ENCODE measurements at regions not wholly inside any gene's neighbourhood (a gene's known extent, or its start where the extent isn't known, plus 50 kb on each side); places are given as distances from the start of the nearest gene placed in this dataset.

DNA sequence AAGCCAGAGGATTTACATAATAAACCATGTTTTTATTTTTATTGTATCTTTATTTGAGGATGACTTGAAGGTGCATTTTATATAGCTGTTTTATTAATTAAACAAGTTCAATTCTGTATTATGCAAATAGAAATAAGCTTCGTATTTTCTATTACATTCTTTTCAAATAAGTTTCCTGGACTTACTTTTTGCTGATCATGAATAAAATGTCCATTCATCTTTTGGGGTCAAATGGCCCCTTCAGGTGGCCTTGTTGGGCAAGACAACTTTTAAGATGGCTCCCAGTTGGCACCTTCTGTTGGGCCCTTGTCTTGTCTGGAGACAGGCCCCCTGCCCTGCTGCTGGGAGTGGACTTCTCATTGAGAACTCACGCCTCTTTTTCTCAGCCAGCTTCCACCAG is 654.6 kb upstream of the NOX3 start:
- DNase-seq, result no peak

DNA sequence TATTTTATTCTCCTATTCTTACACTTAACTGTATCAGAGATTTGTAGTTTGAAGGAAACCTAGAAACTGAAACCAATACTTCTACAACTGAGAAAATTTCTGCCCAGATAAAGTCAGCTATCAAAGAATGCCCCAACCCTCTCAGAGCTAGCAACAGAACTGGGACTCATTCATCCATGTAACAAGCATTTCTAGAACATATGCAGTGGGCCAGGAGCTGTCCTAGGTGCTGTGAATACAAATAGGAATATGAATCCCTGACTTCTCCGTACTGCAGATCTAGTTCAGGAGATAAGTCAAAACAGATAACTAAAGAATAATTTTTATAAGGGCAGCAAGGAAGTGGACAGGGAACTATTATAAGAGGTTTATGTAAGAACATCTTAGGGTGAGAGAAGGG is 654.1 kb upstream of the NOX3 start:
- DNase-seq, result no peak

DNA sequence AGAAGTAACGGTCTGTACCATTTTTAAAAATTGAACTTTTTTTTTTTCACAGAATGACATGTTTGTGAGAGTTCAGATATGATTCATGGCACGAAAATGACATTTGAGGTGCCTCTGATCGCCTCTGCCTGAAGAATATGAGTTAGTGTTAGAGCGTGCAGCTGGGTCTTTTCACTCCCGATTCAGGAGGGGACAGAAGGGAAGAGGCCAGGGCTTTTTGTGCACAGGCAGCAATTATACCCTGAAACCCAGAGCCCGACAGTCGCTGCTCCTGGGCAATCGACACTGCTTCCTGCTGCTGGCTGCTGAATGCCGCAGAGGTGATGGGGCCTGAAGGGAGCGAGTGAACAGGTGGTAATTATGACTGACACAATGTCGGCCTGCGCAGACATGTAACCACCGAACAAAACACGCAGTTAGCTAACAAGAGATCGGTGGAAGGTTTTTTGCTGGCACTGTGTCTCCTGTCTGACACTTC is 652.0 kb upstream of the NOX3 start:
- DNase-seq, result peak; percentile 81

DNA sequence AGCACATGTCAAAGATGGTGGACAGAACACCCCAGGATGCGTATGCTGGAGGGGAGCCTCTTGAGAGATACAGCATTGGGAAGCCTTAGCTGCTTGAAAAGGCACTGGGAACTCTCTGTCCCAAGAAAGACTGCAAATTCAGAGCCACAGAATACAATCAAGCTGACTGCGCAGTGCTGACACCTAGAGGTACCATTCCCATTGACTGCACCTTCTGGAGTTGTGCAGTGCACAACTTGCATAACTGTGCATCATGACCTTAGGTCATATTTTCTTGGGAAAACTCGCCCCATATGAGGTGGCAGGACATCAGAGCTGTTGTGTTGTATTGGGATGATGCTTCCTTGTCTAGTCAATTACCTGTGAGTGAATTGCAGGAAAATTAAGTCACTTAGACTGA is 646.5 kb upstream of the NOX3 start:
- no peak for DNase-seq

DNA sequence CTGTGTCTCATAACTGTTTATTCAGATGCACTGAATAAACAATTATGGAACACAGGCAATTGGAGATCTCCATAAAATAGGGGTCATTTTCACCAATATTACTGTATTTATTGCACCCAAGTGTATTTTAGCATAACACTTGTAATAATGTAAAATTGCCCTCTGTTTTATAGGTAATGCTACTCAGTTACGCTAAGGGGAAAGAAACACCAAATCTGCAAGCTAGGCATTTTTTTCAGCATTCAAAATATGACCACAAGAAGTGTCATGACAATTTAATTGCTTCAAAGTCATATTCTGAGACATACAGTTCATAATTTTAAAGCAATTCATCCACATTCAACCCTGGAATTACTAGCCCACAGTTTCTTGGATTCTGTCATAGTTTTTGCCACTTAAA is 643.2 kb upstream of the NOX3 start:
- no peak for DNase-seq

DNA sequence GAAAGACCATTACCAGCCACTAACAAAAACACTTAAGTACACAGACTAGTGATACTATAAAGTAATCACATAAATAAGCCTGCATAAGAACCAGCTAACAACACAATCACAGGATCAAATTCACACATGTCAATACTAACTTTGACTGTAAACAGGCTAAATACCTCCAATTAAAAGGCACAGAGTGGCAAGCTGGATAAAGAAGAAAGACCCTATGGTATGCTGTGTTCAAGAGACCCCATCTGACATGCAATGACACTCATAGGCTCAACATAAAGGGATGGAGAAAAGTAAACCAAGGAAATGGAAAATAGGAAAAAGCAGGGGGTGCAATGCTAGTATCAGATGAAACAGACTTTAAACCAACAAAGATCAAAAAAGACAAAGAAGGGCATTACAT is 631.8 kb upstream of the NOX3 start:
- no peak for DNase-seq

DNA sequence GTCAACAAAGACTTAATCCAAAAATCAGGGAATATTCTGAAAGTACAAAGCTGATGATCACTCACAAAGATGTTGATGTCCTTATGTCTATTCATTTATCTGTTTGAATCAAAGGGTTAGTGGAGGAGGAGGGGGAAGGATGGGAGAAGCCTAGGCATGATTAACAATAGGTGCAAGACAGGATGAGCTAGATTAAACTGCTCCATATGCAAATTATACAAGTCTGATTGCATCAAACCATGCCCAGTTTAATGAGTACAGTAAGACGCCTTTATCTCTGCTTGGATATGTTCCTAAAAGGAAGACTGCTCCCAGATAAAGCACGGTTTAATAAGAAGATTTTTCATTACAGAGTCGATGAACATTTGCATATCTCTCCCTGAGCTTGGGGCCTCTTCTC is 626.4 kb upstream of the NOX3 start:
- no peak for DNase-seq

DNA sequence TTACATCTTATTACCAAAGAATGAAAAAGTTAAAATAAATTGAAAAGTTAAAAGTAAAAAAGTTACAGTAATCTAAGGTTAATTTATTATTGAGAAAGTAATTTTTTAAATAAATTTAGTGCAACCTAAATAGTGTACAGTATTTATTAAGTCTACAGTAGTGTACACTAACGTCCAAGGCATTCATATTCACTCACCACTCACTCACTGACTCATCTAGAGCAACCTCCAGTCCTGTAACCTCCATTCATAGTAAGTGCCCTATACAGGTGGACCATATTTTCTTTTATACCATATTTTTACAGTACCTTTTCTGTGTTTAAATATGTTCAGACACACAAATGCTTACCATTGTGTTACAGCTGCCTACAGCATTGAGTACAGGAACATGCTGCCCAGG is 624.7 kb upstream of the NOX3 start:
- DNase-seq, result no peak

DNA sequence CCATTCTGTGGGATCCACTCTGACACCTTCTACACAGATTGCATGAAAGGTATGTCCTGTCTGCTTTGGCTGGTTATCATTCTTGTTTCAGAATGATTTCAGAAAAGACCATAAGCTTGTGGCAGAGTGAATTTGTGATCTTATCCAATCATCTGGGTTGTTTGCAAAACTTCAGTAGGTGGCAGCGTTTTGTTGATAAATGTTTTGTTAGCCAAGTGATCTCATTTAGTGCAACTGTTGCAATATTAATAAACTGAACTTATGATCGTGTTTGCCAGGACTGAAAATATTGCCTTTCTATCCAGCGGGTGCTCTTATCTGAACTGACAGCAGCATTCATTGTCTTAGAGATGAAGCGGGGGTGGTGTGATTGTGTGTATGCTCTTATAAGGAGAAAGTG is 613.2 kb upstream of the NOX3 start:
- DNase-seq, result no peak

DNA sequence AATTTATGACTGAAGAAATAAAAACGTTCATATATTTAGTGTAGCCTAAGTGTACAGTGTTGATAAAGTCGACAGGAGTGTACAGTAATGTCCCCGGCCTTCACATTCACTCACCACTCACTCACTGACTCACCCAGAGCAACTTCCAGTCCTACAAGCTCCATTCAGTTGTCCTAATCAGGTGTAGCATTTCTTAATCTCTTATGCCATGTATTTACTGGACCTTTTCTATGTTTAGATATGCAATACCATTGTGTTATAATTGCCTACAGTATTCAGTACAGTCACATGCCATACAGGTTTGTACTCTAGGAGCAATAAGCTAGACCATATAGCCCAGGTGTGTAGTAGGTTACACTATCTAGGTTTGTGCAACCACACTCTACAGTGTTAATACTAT is 610.2 kb upstream of the NOX3 start:
- DNase-seq, result no peak

DNA sequence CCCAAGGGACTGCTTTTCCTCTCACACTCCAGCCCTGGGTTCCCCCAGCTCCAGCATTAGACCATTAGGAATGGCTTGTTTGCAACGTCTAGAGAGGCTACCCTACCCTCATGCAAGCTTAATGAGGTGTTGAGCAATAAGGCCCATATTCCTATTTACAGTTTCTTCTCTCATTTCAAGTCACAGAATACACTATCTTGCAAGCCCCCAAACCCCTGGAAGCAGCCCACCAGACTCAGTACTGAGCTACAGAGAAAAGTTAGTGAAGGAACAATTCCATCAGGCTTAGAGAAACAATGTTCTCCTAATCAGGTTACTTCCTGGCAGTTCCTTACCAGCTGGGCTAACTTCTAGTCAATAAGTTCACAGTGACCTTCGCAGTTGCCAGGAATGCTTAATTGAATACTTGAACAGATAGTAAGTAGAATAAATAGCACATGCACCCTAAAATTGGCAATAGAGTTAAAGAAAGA is 606.5 kb upstream of the NOX3 start:
- no peak for DNase-seq

DNA sequence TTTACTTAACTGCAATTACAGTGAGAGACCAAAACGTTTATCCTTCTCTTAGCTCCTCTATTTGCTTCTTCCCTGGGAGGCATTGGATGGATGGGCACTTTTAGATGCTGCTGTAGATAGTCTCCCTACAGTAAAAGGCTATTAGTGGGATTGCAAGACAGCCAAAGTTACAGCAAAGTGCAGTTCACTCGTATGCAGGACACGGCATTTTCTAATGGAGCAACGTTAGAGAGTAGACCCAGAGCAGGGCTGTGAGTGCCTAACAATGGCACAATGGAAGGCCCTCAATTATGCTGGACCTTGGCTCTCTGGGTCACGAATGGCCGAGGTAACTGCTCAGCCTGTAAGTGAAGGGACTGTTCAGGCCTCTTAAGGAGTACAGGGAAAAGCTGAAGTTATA is 605.8 kb upstream of the NOX3 start:
- no peak for DNase-seq

DNA sequence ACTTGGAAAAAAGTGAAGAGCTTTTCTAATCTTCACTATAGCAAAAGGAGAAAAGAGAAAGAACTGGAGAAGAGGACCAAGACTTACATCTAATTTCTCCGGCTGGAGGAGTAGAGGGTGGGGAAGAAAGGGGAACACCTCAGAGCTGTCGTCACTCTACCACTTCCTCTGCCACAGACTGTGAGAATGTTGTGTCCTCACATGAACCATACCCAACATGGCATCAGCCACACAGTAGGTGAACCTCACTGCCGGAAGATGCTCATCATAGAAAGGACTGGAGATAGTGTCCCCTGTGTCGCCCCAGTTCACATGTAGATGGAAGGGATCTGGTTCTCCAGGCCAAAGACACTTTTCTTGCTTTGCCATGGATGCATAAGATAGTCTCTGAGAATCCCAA is 604.4 kb upstream of the NOX3 start:
- no peak for DNase-seq

DNA sequence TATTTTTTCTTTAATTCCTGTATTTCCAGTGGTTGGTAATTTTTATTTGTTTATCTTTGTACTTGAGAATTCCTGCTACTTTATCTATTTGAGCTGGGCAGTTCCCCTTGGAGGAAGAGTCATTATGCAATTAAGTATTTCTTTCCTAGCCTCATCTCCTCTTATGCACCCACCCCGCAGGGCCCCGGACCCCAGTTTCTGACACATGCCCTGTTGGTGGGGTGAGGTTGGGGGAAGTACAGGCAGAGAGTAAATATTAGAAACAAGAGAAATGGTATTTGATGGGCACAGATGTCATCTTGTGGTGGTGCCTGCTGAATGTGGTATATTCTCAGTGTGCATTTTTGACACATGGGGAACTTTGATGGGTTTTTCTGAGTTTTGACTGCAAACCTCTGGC is 602.7 kb upstream of the NOX3 start:
- no peak for DNase-seq

DNA sequence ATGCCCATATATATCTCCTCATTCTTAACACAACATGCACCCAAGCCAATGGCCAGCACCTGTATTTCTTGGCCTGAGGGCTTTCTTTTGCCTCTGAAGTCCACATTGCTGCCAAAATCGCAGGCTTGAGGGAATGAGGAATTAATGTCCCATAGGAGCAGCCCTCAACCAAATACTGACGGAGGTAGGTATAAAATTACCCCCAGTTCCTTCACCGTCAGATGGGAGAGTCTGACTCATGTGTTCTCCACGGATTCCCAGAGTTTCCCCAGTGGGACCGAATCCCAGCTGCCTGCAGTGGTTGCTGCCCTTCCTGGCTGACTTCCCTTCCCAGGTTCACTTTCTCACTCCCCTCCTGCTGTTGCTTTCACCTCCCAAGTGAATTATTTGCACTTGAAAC is 602.2 kb upstream of the NOX3 start:
- DNase-seq, result peak; percentile 40

DNA sequence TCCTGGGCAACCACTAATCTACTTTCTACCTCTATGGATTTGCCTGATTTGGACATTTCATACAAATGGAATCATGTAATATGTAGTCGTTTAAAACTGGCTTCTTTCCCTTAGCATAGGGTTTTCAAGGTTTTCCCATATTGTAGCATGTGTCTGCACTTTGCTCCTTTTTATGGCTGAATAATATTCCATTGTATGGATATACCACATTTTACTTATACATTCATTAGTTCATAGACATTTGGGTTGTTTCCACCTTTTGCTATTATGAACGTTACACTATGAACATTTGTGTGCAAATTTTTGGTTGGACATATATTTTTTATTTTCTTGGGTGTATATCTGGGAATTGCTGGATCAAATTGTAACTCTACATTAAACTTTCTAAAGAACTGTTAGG is 600.4 kb upstream of the NOX3 start:
- no peak for DNase-seq

DNA sequence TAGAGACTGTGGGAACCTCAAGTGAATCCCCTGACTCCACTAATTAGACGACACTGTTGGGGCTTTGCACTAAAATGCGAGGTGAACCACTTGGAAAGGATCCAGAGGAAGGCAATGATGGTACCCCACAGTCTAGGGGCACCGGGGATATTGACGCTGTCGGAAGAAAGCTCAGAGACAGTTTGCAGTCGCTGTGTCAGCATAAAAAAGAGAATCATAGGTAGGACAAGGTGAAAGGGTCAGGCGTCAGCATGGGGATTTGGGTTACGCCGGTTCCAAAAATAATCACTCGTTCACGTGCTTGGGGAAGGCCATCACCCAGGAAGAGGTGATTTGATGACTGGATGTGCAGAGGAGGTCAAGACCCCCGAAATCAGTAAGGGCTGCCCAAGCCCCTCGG is 598.0 kb upstream of the NOX3 start:
- no peak for DNase-seq

DNA sequence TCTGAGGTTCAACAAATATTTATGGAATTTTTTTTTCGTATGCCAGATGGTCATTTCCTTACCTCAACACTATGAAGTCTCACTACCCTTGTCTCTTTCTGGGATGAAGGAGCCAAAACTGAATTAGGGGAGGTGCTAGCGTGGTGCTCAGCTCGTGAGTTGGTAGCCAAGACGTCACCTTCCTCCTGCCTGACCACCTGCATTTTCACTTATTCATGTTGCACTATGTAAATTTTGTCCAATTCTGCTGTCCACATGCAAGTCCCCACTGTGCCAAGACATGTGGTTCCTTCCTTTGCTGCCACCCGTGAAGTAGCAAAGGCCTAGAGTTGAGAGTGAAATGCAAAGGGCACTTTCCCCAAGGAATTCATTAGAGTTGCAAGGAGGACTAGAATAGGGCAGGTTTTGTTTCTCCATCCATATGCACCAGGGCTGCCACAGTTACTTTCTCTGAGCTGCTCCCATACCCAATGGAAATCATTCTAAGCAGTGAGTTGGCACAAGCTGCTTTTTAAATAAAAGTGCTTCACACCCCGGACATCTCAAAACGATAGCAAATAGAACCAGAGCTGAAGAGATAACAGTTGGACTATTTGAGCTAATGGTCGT is 591.3 kb upstream of the NOX3 start:
- no peak for DNase-seq

DNA sequence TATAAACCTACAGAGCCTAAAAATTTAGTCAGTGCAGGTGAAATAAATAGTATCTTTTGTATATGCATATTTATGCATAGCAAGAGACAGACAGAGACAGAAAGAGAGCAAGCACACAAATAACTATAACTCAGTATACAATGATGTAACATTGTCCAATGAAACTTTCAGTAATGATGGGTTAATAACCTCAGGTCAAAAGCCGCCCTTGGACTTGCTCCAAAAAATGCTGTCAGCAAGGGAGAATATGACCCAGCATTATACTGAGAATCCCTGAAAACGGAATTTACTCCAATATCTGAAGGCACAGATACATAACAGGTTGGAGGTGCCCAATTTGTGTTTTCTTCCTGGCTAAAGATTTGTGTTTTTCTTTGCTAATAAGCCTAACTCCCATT is 590.6 kb upstream of the NOX3 start:
- no peak for DNase-seq

DNA sequence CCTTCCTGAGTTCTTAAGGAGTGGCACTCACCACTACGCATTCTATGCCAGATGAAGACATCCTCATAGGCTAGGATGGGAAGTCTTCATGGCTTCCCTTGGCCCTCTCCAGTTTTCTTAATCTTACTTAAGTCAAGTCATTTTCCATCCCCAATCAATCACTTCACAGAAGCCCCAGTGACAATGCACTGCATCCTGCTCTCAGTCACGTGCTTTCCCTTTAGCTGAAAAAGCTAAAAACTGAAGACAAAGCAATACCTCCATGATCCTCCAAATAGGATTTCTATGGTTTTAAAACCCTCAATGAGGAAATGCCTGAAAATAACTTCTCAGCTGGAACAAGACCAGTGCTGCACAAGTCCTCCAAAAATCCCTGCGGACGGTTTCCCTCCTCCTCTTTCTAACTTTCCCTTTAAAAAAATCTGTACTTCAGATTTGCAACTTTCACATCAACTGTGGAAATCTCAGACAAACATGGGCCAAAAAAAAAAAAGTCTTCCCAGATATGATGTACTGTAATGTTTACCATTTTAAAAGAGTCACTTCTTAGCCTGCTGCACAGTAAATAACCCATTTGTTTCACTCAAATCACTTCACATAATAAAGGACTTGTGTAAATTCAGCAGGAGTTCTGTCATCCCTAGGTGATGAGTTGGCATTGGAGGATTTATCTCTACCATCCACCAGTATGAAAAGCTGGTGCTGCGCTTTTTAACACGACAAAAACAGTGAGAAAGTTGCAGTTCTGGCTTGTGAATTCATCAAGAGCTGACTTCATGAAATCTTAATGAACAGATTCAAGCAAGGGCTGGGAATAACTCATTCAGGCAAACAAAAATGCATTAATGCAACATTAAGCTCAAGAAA is 590.0 kb upstream of the NOX3 start:
- no peak for DNase-seq

DNA sequence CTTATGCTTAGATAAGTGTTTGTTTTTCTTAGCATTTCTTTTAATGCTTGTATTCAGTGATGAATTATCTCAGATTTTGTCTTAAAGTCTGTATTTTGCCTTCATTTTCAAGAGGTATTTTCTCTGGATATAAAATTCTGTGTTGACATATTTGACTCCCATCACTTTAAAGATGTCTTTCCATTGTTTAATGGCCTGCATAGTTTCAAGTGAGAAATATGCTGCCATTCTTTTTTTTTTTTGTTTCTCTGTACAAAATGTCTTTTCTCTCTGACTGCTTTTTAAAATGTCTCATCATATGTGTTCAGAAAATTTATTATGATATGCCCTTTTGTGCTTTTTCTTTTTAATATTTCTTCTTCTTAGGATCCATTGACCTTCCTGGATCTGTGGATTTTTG is 578.0 kb upstream of the NOX3 start:
- no peak for DNase-seq

DNA sequence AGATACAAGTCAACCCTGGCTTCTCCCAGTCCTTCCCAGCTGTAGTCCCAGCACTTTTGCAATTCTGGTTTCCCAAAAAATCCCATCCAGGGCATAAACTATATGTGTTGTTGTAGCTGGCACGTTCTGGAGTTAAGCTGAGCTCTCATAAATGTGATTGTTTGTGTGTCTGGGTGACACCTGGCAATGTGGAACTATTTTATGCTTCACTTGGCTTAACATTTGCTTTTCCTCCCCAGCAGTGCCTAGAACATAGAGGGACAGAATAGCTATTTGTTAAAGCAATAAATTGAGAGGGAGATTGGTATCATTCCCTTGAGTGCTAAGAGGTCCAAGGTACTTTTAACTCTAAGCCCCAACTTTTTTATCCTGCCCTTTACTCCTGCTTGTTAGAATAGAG is 575.9 kb upstream of the NOX3 start:
- no peak for DNase-seq

DNA sequence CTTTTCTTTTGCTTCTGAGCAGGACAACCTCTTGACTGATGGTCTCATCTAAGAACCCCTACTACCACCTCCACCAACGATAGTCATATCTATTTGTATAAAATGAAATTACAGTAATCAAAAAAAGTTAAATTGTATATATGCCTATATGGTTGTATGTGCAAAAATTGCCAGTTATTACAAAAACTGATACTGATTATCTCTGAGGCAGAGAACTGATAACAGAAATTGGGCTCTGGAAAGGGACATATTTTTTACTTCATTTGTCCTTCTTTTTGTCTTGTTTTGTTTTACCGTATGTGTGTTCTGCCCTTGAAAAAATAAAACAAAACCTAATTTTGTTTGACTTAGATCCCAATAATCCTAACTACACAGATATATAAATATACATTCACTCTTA is 574.4 kb upstream of the NOX3 start:
- DNase-seq, result no peak

DNA sequence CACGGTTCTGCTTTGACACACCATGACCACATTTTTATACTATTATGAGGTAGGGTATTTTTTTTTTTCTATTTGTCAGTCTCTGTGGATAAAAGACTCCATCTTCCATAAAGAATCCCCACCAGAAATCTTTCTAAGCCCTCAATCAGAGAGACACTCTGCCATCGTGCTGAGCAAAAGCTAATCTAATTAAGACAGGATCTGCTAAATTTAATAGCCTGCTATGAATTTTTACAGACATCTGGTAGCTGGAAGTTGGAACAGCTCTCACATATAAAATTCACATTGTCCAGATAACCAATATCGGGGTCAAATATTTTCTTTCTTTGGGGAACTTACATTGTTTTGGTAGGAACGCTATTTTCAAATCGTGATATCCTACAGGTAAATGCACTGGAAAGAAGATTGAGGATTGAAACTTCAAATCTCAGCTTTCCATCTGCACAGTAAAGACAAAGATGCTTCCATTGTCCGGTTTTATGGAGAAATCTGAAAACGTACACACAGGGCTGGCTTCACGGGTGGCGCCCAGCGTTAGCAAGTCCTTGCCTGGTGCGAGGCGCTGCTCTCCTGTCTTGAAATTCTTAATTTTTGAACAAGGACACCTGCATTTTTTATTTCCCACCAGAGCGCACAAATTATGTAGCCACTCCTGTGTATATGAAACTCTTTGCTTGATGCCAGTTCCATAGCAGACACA is 573.8 kb upstream of the NOX3 start:
- no peak for DNase-seq

Data from NCI-H2171 (cell line).